ENCODE measurements at regions not wholly inside any gene's neighbourhood (a gene's known extent, or its start where the extent isn't known, plus 50 kb on each side); places are given as distances from the start of the nearest gene placed in this dataset.

DNA sequence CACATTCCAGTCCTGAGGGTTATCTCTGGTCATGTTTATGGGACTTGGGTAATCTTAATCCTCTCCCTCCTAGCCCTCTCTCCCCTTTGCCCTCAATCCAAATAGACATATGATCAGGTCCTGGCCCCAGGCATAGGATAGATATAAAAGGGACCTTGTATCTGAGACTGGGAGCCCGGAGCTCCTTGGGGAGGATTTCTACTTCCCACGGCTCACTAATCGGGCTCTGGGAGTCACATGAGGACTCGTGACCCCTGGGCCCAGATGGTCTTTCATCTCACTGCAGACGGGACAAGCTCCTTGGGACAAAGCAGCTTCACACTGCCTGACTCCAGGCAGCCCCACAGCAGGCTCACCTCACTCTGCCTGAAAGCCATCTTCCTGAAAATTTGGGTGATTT, 57.8 kb upstream of the LYRM9 start:
- Histone ChIP-seq H4K91ac (replicated peaks; ENCODE audit: insufficient read length, low read length) (no peak overlapping the region), H2BK15ac (ENCODE audit: low read length) (no peak overlapping the region)

More for the DNA sequence above, 57.8 kb upstream of the LYRM9 start:
- Histone ChIP-seq H3K56ac (replicated peaks; ENCODE audit: insufficient read length, low read depth, low read length) (no peak overlapping the region), H3K9ac (replicated peaks in 1 of 4; ENCODE audit: extremely low read depth in 1 of 4, low read depth in 3 of 4, low read length in 3 of 4) (no peak overlapping the region), H2BK12ac (ENCODE audit: low read depth, low read length) (no peak overlapping the region), H4K20me1 (replicated peaks in 1 of 2; ENCODE audit: control insufficient read depth in 1 of 2, insufficient read depth in 2 of 2, low read length in 2 of 2) (peaks cover 0 to 1% of the 10 kb centered on the region in 2 experiments), H3K14ac (ENCODE audit: insufficient read length) (no peak overlapping the region), H3K23me2 (ENCODE audit: low read depth, low read length) (no peaks in the 10 kb centered on the region), H3K4me1 (replicated peaks in 1 of 4; ENCODE audit: control insufficient read depth in 3 of 4, insufficient read depth in 4 of 4, low read length in 3 of 4) (peaks cover 2 to 8% (median 5%) of the 10 kb centered on the region in 4 experiments), H2AFZ (ENCODE audit: low read length) (no peak overlapping the region), H2BK20ac (ENCODE audit: low read length) (no peak overlapping the region), H3K4ac (replicated peaks; ENCODE audit: insufficient read length, low read depth, low read length) (no peak overlapping the region), H3K27ac (ENCODE audit: low read depth, low read length) (no peak overlapping the region), H3K18ac (ENCODE audit: extremely low read depth, low read length) (no peak overlapping the region), H4K8ac (ENCODE audit: extremely low read depth, insufficient read depth, low read length) (no peak overlapping the region), H3K4me3 (ENCODE audit: extremely low read depth in 1 of 4, insufficient read depth in 2 of 4, low read depth in 3 of 4, low read length in 4 of 4) (no peak overlapping the region), H3K79me2 (ENCODE audit: control insufficient read depth in 1 of 2, insufficient read depth in 2 of 2, low read length in 2 of 2) (no peaks in the 10 kb centered on the region), H3K23ac (ENCODE audit: insufficient read length) (no peak overlapping the region), H2AK5ac (ENCODE audit: low read depth, low read length) (no peak overlapping the region), H3K9me3 (ENCODE audit: insufficient read depth in 2 of 2, low read depth in 1 of 2, low read length in 1 of 2) (no peaks in the 10 kb centered on the region), H2BK120ac (replicated peaks; ENCODE audit: low read depth, low read length) (no peak overlapping the region), H3K79me1 (ENCODE audit: low read depth, low read length) (no peaks in the 10 kb centered on the region), H2BK5ac (ENCODE audit: low read depth, low read length) (no peak overlapping the region), H4K5ac (ENCODE audit: insufficient read length, low read depth, low read length) (no peak overlapping the region), H3K4me2 (ENCODE audit: insufficient read depth in 1 of 2, low read depth in 2 of 2, low read length in 2 of 2) (no peak overlapping the region), H3K27me3 (replicated peaks in 1 of 4; ENCODE audit: control insufficient read depth in 3 of 4, extremely low read depth in 1 of 4, insufficient read depth in 3 of 4, low read length in 3 of 4) (no peaks in the 10 kb centered on the region), H3K36me3 (ENCODE audit: control insufficient read depth in 2 of 4, insufficient read depth in 4 of 4, low read length in 3 of 4) (no peaks in the 10 kb centered on the region)
- no peak for DNase-seq (ENCODE audit: low read depth in 1 of 2, low spot score in 2 of 2)
- TF ChIP-seq SP1 (IDR thresholded peaks at IDR 0.05; ENCODE audit: low read depth, low read length): no peak
- no peak for TF ChIP-seq SP4 (IDR thresholded peaks at IDR 0.05; ENCODE audit: low read length)
- no peak for TF ChIP-seq SIRT6 (IDR thresholded peaks at IDR 0.05; ENCODE audit: low read length)
- FAIRE-seq: no peak
- WGBS, 2 experiments (ENCODE audit: extremely low coverage in 1 of 2, insufficient coverage in 1 of 2, insufficient read length in 1 of 2, insufficient replicate concordance in 2 of 2, low coverage in 1 of 2, low lambda C conversion rate in 2 of 2, missing lambda C conversion rate in 1 of 2): 89% methylated on average over 5 of the region's 5 CpGs; no CpG with 5 or more reads in 1 of the 2 experiments
- ChIA-PET POLR2A (ENCODE audit: partially characterized antibody) (no interaction called here), CTCF (ENCODE audit: partially characterized antibody) (interaction anchor here (1.4 kb wide), 1 partner anchor 9 kb away, joined by 4 read pairs; no protein-coding TSS in a partner anchor)
